PC-9 (cell line): ENCODE measurements at regions not wholly inside any gene's neighbourhood (a gene's known extent, or its start where the extent isn't known, plus 50 kb on each side); places are given as distances from the start of the nearest gene placed in this dataset.

Experiments used
- BruUV-seq: library from RNA; stranded (reverse); fragments of 400-500 nt; replicated peaks from 2 replicates; lab custom pipeline; 2021; lab: Mats Ljungman, UMichigan
- CTCF ChIA-PET: fragments of 300-600 bp; sonication (Branson Sonifier 250); formaldehyde crosslinking; loops from one replicate; lab custom pipeline; 2022; ENCODE audit warnings: antibody characterized with exemption; lab: Charles Lee
- POLR2A ChIA-PET: fragments of 300-600 bp; sonication (Branson Sonifier 250); formaldehyde crosslinking; loops from one replicate; lab custom pipeline; 2022; ENCODE audit warnings: antibody characterized with exemption; ENCODE audit not compliant: unreplicated experiment; lab: Charles Lee
- DNase-seq, 2 experiments: peaks; one replicate each; pipeline versions ENCODE4 v3.0.0 to v3.0.0-alpha.2; 2015 to 2022; ENCODE audit warnings: mixed read lengths in 1 of 2
- H2AFZ ChIP-seq: fragments of 200-600 bp; sonication (generic); 2 replicates; pipeline ENCODE4 v1.8.1; 2017; ENCODE audit warnings: antibody characterized with exemption
- H3F3A ChIP-seq: fragments of 200-600 bp; sonication (generic); 2 replicates; pipeline ENCODE4 v1.8.1; 2017; ENCODE audit warnings: antibody characterized with exemption, mild to moderate bottlenecking, low read depth; ENCODE audit not compliant: insufficient read depth
- H3K27ac ChIP-seq: fragments of 200-600 bp; sonication (generic); 2 replicates; pipeline ENCODE4 v1.6.1; 2016; ENCODE audit warnings: mixed run types
- H3K27me3 ChIP-seq: fragments of 200-600 bp; sonication (generic); 2 replicates; pipeline ENCODE4 v1.6.1; 2016; ENCODE audit warnings: low read depth, mixed run types; ENCODE audit not compliant: insufficient read depth
- H3K36me3 ChIP-seq: fragments of 200-600 bp; sonication (generic); 2 replicates; pipeline ENCODE4 v1.6.1; 2016; ENCODE audit warnings: low read depth, mixed run types
- H3K4me1 ChIP-seq: fragments of 200-600 bp; sonication (generic); replicated peaks from 2 replicates; pipeline ENCODE4 v1.6.1; 2016; ENCODE audit warnings: mixed run types; ENCODE audit not compliant: insufficient read depth
- H3K4me2 ChIP-seq: fragments of 200-600 bp; sonication (generic); 2 replicates; pipeline ENCODE4 v1.6.1; 2017; ENCODE audit warnings: mixed run types
- H3K4me3 ChIP-seq: fragments of 200-600 bp; sonication (generic); 2 replicates; pipeline ENCODE4 v1.6.1; 2016; ENCODE audit warnings: mixed run types
- H3K79me2 ChIP-seq: fragments of 200-600 bp; sonication (generic); 2 replicates; pipeline ENCODE4 v1.6.1; 2017; ENCODE audit warnings: low read depth, mixed run types
- H3K9me2 ChIP-seq: fragments of 200-600 bp; sonication (generic); 2 replicates; pipeline ENCODE4 v1.8.1; 2017; ENCODE audit warnings: mild to moderate bottlenecking; ENCODE audit not compliant: insufficient read depth
- H3K9me3 ChIP-seq: fragments of 200-600 bp; sonication (generic); 2 replicates; pipeline ENCODE4 v1.8.1; 2016; ENCODE audit warnings: low read depth; ENCODE audit not compliant: insufficient read depth
- H4K20me1 ChIP-seq: fragments of 200-600 bp; sonication (generic); 2 replicates; pipeline ENCODE4 v1.8.1; 2017; ENCODE audit not compliant: insufficient read depth
- EZH2 ChIP-seq: fragments of 200-600 bp; sonication (generic); IDR thresholded peaks from 2 replicates; pipeline ENCODE4 v1.8.0; 2017; ENCODE audit warnings: antibody characterized with exemption, low read depth
- intact Hi-C: fragments of 100-400 bp; cut with micrococcal nuclease; formaldehyde crosslinking; loops from one replicate; pipeline ENCODE4 v1.10.0; 2022; ENCODE audit not compliant: unreplicated experiment
- TF ChIP-seq, protein P1 (sequence below): fragments of 200-600 bp; sonication (generic); conservative IDR thresholded peaks from 2 replicates; pipeline ENCODE4 v1.6.1; 2017; ENCODE audit warnings: mixed run types, antibody characterized with exemption, mild to moderate bottlenecking, moderate library complexity

DNA sequence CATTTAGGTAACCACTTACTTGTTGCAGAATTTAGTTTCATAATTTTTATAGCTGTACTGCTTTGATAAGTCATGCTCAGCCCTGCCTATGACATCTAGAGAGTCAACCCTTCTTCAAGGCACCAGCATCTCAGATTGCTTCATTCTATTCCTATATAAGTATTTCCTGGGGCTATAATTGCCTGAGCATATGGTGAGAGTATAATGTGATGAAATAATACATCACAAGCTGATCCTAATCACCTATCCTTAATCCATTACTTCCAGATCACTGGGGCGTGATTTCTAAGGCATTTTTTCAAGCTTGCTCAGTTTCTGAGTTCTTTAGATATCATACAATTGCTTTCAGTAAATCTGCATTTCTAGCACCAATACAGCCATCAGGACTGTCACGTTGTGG lies 200.0 kb upstream of the NPY2R start:
- TF ChIP-seq, protein P1, sequence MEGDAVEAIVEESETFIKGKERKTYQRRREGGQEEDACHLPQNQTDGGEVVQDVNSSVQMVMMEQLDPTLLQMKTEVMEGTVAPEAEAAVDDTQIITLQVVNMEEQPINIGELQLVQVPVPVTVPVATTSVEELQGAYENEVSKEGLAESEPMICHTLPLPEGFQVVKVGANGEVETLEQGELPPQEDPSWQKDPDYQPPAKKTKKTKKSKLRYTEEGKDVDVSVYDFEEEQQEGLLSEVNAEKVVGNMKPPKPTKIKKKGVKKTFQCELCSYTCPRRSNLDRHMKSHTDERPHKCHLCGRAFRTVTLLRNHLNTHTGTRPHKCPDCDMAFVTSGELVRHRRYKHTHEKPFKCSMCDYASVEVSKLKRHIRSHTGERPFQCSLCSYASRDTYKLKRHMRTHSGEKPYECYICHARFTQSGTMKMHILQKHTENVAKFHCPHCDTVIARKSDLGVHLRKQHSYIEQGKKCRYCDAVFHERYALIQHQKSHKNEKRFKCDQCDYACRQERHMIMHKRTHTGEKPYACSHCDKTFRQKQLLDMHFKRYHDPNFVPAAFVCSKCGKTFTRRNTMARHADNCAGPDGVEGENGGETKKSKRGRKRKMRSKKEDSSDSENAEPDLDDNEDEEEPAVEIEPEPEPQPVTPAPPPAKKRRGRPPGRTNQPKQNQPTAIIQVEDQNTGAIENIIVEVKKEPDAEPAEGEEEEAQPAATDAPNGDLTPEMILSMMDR: no peak
- TF ChIP-seq EZH2: no peak
- CTCF ChIA-PET: no interaction called here
- intact Hi-C loops: no loop called here
- Histone ChIP-seq H3F3A (no peaks in the 10 kb centered on the region), H3K4me3 (no peak overlapping the region), H3K27me3 (no peaks in the 10 kb centered on the region), H3K9me2 (no peaks in the 10 kb centered on the region), H2AFZ (no peak overlapping the region), H3K36me3 (no peaks in the 10 kb centered on the region), H3K27ac (no peak overlapping the region), H4K20me1 (no peaks in the 10 kb centered on the region), H3K4me2 (no peak overlapping the region), H3K4me1 (no peaks in the 10 kb centered on the region), H3K79me2 (no peaks in the 10 kb centered on the region), H3K9me3 (no peaks in the 10 kb centered on the region)
- POLR2A ChIA-PET: no interaction called here
- no TSS peak for BruUV-seq
- no peak for DNase-seq

DNA sequence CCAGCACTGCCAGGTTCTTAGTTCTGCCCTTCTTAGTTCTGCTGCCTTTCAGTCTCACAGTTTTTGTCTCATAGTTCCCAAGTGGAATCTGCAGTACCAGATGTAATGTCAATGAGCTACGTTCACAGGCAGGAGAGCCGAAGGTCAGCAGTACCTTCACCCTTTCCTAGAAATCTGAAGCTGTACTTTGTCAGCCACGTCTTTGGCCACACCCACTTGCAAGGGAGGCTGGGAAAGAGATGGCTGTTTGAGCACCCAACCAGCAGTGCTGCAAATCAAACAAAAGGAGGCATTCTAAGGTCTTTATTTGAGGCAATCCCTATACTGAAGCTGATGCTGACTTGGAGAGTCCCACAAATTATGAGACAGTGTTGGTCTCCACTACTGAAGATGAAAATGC lies 199.1 kb upstream of the NPY2R start:
- Histone ChIP-seq H4K20me1 (no peaks in the 10 kb centered on the region), H3F3A (no peaks in the 10 kb centered on the region), H3K9me2 (no peaks in the 10 kb centered on the region), H3K9me3 (no peaks in the 10 kb centered on the region), H3K4me3 (no peak overlapping the region), H3K4me1 (no peaks in the 10 kb centered on the region), H3K36me3 (no peaks in the 10 kb centered on the region), H3K4me2 (no peak overlapping the region), H2AFZ (no peak overlapping the region), H3K79me2 (no peaks in the 10 kb centered on the region), H3K27ac (no peak overlapping the region), H3K27me3 (no peaks in the 10 kb centered on the region)
- no peak for DNase-seq
- TF ChIP-seq, protein P1: no peak
- no peak for TF ChIP-seq EZH2
- CTCF ChIA-PET: no interaction called here
- POLR2A ChIA-PET: no interaction called here
- intact Hi-C loops: no loop called here
- no TSS peak for BruUV-seq

DNA sequence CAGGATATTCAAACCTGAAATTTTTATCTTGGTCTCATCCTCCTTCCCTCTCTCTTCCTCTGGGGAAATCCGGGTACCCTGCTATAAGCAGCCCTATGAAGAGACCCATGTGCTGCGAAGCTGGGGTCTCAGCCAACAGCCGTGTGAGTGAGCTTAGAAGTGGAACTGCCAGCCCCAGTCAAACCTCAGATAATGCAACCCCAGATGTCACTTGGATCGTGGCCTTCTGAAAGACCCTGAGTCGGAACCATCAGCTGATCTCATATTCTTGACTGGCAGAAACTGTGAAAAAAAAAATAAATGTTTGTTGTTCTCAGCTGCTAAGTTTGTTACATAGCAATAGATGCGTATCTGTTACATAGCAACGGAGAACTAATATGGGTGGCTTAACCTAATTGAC lies 198.1 kb upstream of the NPY2R start:
- CTCF ChIA-PET: no interaction called here
- no TSS peak for BruUV-seq
- H3K4me3 ChIP-seq: no peak overlapping the region
- POLR2A ChIA-PET: no interaction called here
- no peak for DNase-seq
- no peaks in the 10 kb centered on the region for H3K79me2 ChIP-seq
- no peak overlapping the region for H3K27ac ChIP-seq
- H3K9me2 ChIP-seq: no peaks in the 10 kb centered on the region
- H2AFZ ChIP-seq: no peak overlapping the region
- H3K4me1 ChIP-seq: no peaks in the 10 kb centered on the region
- no peaks in the 10 kb centered on the region for H4K20me1 ChIP-seq
- intact Hi-C loops: no loop called here
- H3K36me3 ChIP-seq: no peaks in the 10 kb centered on the region
- H3K4me2 ChIP-seq: no peak overlapping the region
- no peaks in the 10 kb centered on the region for H3F3A ChIP-seq
- H3K9me3 ChIP-seq: no peaks in the 10 kb centered on the region
- TF ChIP-seq, protein P1: no peak
- TF ChIP-seq EZH2: no peak
- no peaks in the 10 kb centered on the region for H3K27me3 ChIP-seq
